ENCODE measurements at regions not wholly inside any gene's neighbourhood (a gene's known extent, or its start where the extent isn't known, plus 50 kb on each side); places are given as distances from the start of the nearest gene placed in this dataset.

DNA sequence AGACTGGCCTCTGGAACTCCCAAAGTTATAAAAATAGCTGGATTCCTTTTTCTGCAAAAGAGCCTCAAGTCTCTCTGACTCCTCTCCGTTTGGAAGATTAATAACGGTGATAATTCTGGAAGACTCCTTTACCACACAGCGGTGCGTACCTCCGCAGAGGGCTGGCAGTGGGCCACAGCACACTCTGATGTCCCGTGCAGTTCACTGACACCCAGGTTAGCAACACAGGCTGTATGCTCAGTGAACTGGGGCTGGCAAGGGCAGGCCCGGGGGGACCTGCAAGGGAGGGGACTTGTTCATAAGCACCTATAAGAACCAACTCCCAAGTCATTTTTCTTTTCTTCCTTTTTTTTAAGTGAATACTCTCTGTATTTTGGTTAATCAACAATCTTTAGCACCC, 120.3 kb upstream of the TJP1 start:
- WGBS (ENCODE audit: low lambda C conversion rate), result 84% methylated on average over 7 of the region's 7 CpGs
- H3K4me3 ChIP-seq (ENCODE audit: low read depth in 2 of 2, low read length in 1 of 2), result no peak overlapping the region
- ChIA-PET POLR2A (no interaction called here), CTCF (interaction anchor here (0.9 to 2.3 kb wide), 4 partner anchors 11 to 210 kb away, joined by 3 to 13 read pairs (median 4); no protein-coding TSS in a partner anchor)
- no peak overlapping the region for H3K9ac ChIP-seq
- H3K79me2 ChIP-seq (ENCODE audit: insufficient read depth), result no peaks in the 10 kb centered on the region
- no peaks in the 10 kb centered on the region for H3K36me3 ChIP-seq (replicated peaks in 1 of 2; ENCODE audit: control insufficient read depth in 1 of 2, insufficient read depth in 2 of 2, low read length in 1 of 2)
- H3K27me3 ChIP-seq (ENCODE audit: insufficient read depth), result no peaks in the 10 kb centered on the region
- no peaks in the 10 kb centered on the region for H3K9me2 ChIP-seq
- DNase-seq, result no peak
- H4K20me1 ChIP-seq (ENCODE audit: insufficient read depth), result no peaks in the 10 kb centered on the region
- H3K4me2 ChIP-seq, result no peak overlapping the region
- no peak overlapping the region for H3K27ac ChIP-seq (ENCODE audit: low read depth in 2 of 2, low read length in 1 of 2)
- no peak overlapping the region for H2AFZ ChIP-seq (ENCODE audit: low read depth)
- TF ChIP-seq CHD2 (IDR thresholded peaks at IDR 0.05; ENCODE audit: low read length, partially characterized antibody), result no peak
- no peak for TF ChIP-seq EP300 (IDR thresholded peaks at IDR 0.05; ENCODE audit: borderline replicate concordance in 1 of 2, low read depth in 1 of 2, low read length in 1 of 2)
- TF ChIP-seq POLR2AphosphoS5 (IDR thresholded peaks at IDR 0.05; ENCODE audit: low read depth, low read length), result no peak
- TF ChIP-seq ELF1 (IDR thresholded peaks at IDR 0.05), result no peak
- no peak for TF ChIP-seq EZH2phosphoT487 (IDR thresholded peaks at IDR 0.05; ENCODE audit: borderline replicate concordance, low read depth)
- TF ChIP-seq, protein P1, sequence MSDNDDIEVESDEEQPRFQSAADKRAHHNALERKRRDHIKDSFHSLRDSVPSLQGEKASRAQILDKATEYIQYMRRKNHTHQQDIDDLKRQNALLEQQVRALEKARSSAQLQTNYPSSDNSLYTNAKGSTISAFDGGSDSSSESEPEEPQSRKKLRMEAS (IDR thresholded peaks at IDR 0.05; ENCODE audit: low read depth), result no peak
- no peak for TF ChIP-seq MXI1 (IDR thresholded peaks at IDR 0.05; ENCODE audit: low read depth, low read length)
- TF ChIP-seq TAF1 (IDR thresholded peaks at IDR 0.05; ENCODE audit: borderline replicate concordance, low read depth, low read length), result no peak
- TF ChIP-seq RFX5 (IDR thresholded peaks at IDR 0.05; ENCODE audit: low read length), result no peak
- no peak for TF ChIP-seq GATA2 (CRISPR knock-in tag; IDR thresholded peaks at IDR 0.05)
- TF ChIP-seq, protein P2, sequence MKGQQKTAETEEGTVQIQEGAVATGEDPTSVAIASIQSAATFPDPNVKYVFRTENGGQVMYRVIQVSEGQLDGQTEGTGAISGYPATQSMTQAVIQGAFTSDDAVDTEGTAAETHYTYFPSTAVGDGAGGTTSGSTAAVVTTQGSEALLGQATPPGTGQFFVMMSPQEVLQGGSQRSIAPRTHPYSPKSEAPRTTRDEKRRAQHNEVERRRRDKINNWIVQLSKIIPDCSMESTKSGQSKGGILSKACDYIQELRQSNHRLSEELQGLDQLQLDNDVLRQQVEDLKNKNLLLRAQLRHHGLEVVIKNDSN (IDR thresholded peaks at IDR 0.05; ENCODE audit: borderline replicate concordance, low read depth), result no peak
- TF ChIP-seq NFIC (IDR thresholded peaks at IDR 0.05; ENCODE audit: borderline replicate concordance), result no peak
- TF ChIP-seq, protein P3, sequence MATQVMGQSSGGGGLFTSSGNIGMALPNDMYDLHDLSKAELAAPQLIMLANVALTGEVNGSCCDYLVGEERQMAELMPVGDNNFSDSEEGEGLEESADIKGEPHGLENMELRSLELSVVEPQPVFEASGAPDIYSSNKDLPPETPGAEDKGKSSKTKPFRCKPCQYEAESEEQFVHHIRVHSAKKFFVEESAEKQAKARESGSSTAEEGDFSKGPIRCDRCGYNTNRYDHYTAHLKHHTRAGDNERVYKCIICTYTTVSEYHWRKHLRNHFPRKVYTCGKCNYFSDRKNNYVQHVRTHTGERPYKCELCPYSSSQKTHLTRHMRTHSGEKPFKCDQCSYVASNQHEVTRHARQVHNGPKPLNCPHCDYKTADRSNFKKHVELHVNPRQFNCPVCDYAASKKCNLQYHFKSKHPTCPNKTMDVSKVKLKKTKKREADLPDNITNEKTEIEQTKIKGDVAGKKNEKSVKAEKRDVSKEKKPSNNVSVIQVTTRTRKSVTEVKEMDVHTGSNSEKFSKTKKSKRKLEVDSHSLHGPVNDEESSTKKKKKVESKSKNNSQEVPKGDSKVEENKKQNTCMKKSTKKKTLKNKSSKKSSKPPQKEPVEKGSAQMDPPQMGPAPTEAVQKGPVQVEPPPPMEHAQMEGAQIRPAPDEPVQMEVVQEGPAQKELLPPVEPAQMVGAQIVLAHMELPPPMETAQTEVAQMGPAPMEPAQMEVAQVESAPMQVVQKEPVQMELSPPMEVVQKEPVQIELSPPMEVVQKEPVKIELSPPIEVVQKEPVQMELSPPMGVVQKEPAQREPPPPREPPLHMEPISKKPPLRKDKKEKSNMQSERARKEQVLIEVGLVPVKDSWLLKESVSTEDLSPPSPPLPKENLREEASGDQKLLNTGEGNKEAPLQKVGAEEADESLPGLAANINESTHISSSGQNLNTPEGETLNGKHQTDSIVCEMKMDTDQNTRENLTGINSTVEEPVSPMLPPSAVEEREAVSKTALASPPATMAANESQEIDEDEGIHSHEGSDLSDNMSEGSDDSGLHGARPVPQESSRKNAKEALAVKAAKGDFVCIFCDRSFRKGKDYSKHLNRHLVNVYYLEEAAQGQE (IDR thresholded peaks at IDR 0.05; ENCODE audit: low read depth, low read length), result no peak
- H3K4me1 ChIP-seq (ENCODE audit: control insufficient read depth in 1 of 2, insufficient read depth in 2 of 2, low read depth in 1 of 2, low read length in 1 of 2), result peaks cover 0 to 3% of the 10 kb centered on the region in 2 experiments; a peak in 1 of 4 replicates
- no peaks in the 10 kb centered on the region for H3F3A ChIP-seq (replicated peaks; ENCODE audit: insufficient read depth)
- no peaks in the 10 kb centered on the region for H3K9me3 ChIP-seq

DNA sequence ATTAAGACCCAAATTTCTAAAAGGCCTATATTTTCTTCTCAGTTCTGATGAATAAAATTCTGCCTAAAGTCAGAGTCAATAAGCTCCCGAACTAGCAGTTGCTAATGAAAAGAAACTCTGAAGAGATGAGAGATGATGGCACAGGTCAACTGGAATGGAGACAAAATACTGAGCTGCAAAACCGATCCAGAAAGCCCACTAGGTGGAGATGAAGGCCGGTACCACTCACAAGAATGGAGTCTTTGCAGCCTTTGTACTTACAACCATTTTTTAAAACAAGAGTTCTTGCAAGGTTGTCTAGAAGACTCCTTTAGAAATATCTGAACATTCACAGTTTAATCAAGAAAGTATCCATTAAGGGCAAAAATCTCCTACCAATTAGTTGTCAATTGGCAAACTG, 119.9 kb upstream of the TJP1 start:
- no peak overlapping the region for H2AFZ ChIP-seq (ENCODE audit: low read depth)
- no peak overlapping the region for H3K4me3 ChIP-seq (ENCODE audit: low read depth in 2 of 2, low read length in 1 of 2)
- no peaks in the 10 kb centered on the region for H3K9me3 ChIP-seq
- ChIA-PET POLR2A (no interaction called here), CTCF (interaction anchor here (0.7 to 2.3 kb wide), 5 partner anchors 11 to 210 kb away, joined by 3 to 13 read pairs (median 3); no protein-coding TSS in a partner anchor)
- no peaks in the 10 kb centered on the region for H3K36me3 ChIP-seq (replicated peaks in 1 of 2; ENCODE audit: control insufficient read depth in 1 of 2, insufficient read depth in 2 of 2, low read length in 1 of 2)
- H3K4me1 ChIP-seq (ENCODE audit: control insufficient read depth in 1 of 2, insufficient read depth in 2 of 2, low read depth in 1 of 2, low read length in 1 of 2), result peaks cover 0 to 3% of the 10 kb centered on the region in 2 experiments; a peak in 1 of 4 replicates
- peak; percentile 22 for DNase-seq
- H3K4me2 ChIP-seq, result no peak overlapping the region
- no peak overlapping the region for H3K9ac ChIP-seq
- no peaks in the 10 kb centered on the region for H3K27me3 ChIP-seq (ENCODE audit: insufficient read depth)
- 61% methylated on average over 3 of the region's 3 CpGs for WGBS (ENCODE audit: low lambda C conversion rate)
- H3K9me2 ChIP-seq, result no peaks in the 10 kb centered on the region
- no peaks in the 10 kb centered on the region for H4K20me1 ChIP-seq (ENCODE audit: insufficient read depth)
- H3F3A ChIP-seq (replicated peaks; ENCODE audit: insufficient read depth), result no peaks in the 10 kb centered on the region
- no peak overlapping the region for H3K27ac ChIP-seq (ENCODE audit: low read depth in 2 of 2, low read length in 1 of 2)
- no peaks in the 10 kb centered on the region for H3K79me2 ChIP-seq (ENCODE audit: insufficient read depth)
- no peak for TF ChIP-seq POLR2AphosphoS5 (IDR thresholded peaks at IDR 0.05; ENCODE audit: low read depth, low read length)
- no peak for TF ChIP-seq SIN3A (IDR thresholded peaks at IDR 0.05; ENCODE audit: borderline replicate concordance, low read depth, low read length)
- TF ChIP-seq, protein P4, sequence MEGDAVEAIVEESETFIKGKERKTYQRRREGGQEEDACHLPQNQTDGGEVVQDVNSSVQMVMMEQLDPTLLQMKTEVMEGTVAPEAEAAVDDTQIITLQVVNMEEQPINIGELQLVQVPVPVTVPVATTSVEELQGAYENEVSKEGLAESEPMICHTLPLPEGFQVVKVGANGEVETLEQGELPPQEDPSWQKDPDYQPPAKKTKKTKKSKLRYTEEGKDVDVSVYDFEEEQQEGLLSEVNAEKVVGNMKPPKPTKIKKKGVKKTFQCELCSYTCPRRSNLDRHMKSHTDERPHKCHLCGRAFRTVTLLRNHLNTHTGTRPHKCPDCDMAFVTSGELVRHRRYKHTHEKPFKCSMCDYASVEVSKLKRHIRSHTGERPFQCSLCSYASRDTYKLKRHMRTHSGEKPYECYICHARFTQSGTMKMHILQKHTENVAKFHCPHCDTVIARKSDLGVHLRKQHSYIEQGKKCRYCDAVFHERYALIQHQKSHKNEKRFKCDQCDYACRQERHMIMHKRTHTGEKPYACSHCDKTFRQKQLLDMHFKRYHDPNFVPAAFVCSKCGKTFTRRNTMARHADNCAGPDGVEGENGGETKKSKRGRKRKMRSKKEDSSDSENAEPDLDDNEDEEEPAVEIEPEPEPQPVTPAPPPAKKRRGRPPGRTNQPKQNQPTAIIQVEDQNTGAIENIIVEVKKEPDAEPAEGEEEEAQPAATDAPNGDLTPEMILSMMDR (IDR thresholded peaks at IDR 0.05), result peak; percentile 24; the same call in 1 of the 2 replicates
- no peak for TF ChIP-seq RCOR1 (IDR thresholded peaks at IDR 0.05; ENCODE audit: low read length)
- TF ChIP-seq NRF1 (IDR thresholded peaks at IDR 0.05; ENCODE audit: low read depth, low read length), result no peak
- no peak for TF ChIP-seq TAF1 (IDR thresholded peaks at IDR 0.05; ENCODE audit: borderline replicate concordance, low read depth, low read length)
- TF ChIP-seq, protein P5, sequence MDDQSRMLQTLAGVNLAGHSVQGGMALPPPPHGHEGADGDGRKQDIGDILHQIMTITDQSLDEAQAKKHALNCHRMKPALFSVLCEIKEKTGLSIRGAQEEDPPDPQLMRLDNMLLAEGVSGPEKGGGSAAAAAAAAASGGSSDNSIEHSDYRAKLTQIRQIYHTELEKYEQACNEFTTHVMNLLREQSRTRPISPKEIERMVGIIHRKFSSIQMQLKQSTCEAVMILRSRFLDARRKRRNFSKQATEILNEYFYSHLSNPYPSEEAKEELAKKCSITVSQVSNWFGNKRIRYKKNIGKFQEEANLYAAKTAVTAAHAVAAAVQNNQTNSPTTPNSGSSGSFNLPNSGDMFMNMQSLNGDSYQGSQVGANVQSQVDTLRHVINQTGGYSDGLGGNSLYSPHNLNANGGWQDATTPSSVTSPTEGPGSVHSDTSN (IDR thresholded peaks at IDR 0.05), result no peak
- TF ChIP-seq RAD21 (IDR thresholded peaks at IDR 0.05; ENCODE audit: low read length), result peak; percentile 31; the same call in 1 of the 2 replicates
- no peak for TF ChIP-seq CHD2 (IDR thresholded peaks at IDR 0.05; ENCODE audit: low read length, partially characterized antibody)
- no peak for TF ChIP-seq EZH2phosphoT487 (IDR thresholded peaks at IDR 0.05; ENCODE audit: borderline replicate concordance, low read depth)
- no peak for TF ChIP-seq NFIC (IDR thresholded peaks at IDR 0.05; ENCODE audit: borderline replicate concordance)
- TF ChIP-seq FOXM1 (IDR thresholded peaks at IDR 0.05; ENCODE audit: low read depth), result no peak
- no peak for TF ChIP-seq YY1 (IDR thresholded peaks at IDR 0.05; ENCODE audit: low read depth)
